ENCODE measurements at regions not wholly inside any gene's neighbourhood (a gene's known extent, or its start where the extent isn't known, plus 50 kb on each side); places are given as distances from the start of the nearest gene placed in this dataset.

- in situ Hi-C loops (cut with MboI; ENCODE audit: low sequenced_read_pairs, unreplicated experiment), result no loop called here
- TF ChIP-seq, protein P1, sequence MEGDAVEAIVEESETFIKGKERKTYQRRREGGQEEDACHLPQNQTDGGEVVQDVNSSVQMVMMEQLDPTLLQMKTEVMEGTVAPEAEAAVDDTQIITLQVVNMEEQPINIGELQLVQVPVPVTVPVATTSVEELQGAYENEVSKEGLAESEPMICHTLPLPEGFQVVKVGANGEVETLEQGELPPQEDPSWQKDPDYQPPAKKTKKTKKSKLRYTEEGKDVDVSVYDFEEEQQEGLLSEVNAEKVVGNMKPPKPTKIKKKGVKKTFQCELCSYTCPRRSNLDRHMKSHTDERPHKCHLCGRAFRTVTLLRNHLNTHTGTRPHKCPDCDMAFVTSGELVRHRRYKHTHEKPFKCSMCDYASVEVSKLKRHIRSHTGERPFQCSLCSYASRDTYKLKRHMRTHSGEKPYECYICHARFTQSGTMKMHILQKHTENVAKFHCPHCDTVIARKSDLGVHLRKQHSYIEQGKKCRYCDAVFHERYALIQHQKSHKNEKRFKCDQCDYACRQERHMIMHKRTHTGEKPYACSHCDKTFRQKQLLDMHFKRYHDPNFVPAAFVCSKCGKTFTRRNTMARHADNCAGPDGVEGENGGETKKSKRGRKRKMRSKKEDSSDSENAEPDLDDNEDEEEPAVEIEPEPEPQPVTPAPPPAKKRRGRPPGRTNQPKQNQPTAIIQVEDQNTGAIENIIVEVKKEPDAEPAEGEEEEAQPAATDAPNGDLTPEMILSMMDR (IDR thresholded peaks at IDR 0.05; ENCODE audit: borderline replicate concordance, control extremely low read depth, extremely low read depth, insufficient read depth, missing control alignments), result no peak
- DNase-seq (ENCODE audit: low spot score), result no peak
Observed at GRCh38 chr4:175539498-175539897, 272.6 kb downstream of the GPM6A start.

- TF ChIP-seq, protein P1 (IDR thresholded peaks at IDR 0.05; ENCODE audit: borderline replicate concordance, control extremely low read depth, extremely low read depth, insufficient read depth, missing control alignments), result no peak
- no peak for DNase-seq (ENCODE audit: low spot score)
- in situ Hi-C loops (cut with MboI; ENCODE audit: low sequenced_read_pairs, unreplicated experiment), result no loop called here
Observed at GRCh38 chr4:175540151-175540550, 271.9 kb downstream of the GPM6A start.

DNA sequence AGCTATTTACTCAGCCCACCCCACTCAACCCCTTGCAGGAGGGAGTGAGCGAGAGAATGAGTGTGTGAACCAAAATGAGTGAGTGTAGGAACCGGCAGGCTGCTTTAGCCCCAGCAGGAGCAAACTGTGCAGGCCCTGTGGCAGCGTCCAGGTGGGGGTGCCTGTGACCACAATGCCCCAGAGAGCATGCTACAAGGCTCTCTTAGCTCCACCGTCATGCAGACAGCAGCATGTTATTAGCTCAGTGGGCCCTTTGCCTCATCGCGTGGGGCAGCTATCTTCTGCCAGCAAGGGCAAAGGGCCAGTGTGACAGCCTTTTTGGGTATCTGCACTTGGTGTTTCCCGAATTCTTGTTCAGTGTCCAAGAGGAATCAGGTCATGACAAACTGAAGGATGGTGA lies 271.3 kb downstream of the GPM6A start:
- no peak for DNase-seq (ENCODE audit: low spot score)
- TF ChIP-seq, protein P1 (IDR thresholded peaks at IDR 0.05; ENCODE audit: borderline replicate concordance, control extremely low read depth, extremely low read depth, insufficient read depth, missing control alignments), result no peak
- in situ Hi-C loops (cut with MboI; ENCODE audit: low sequenced_read_pairs, unreplicated experiment), result no loop called here

- TF ChIP-seq, protein P1 (IDR thresholded peaks at IDR 0.05; ENCODE audit: borderline replicate concordance, control extremely low read depth, extremely low read depth, insufficient read depth, missing control alignments), result no peak
- in situ Hi-C loops (cut with MboI; ENCODE audit: low sequenced_read_pairs, unreplicated experiment), result no loop called here
- DNase-seq (ENCODE audit: low spot score), result no peak
Observed at GRCh38 chr4:175542786-175543185, 269.3 kb downstream of the GPM6A start.

DNA sequence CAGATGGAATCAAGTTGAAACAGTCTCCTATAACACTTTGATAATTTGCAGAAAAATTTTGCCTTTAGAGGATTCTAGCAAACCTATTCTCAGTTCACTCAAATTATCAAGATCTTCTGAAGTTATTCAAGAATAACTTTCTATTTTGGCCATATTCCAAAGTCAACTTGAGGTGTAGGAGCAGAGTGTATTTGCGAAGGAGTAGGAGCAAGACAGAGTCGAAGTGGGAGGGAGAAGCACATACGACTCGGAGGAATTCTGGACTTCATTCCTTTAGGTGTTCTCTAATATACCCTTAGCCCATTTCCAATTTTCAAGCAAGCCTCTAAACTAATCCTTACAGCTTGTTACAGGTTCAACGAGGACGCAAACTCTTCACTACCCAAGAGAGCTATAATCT lies 252.9 kb downstream of the GPM6A start:
- TF ChIP-seq, protein P1 (IDR thresholded peaks at IDR 0.05; ENCODE audit: borderline replicate concordance, control extremely low read depth, extremely low read depth, insufficient read depth, missing control alignments), result no peak
- DNase-seq (ENCODE audit: low spot score), result no peak
- in situ Hi-C loops (cut with MboI; ENCODE audit: low sequenced_read_pairs, unreplicated experiment), result no loop called here

GRCh38 chr4:175559526-175559925 lies 252.5 kb downstream of the GPM6A start:
- TF ChIP-seq, protein P1 (IDR thresholded peaks at IDR 0.05; ENCODE audit: borderline replicate concordance, control extremely low read depth, extremely low read depth, insufficient read depth, missing control alignments), result no peak
- no peak for DNase-seq (ENCODE audit: low spot score)
- in situ Hi-C loops (cut with MboI; ENCODE audit: low sequenced_read_pairs, unreplicated experiment), result no loop called here

DNA sequence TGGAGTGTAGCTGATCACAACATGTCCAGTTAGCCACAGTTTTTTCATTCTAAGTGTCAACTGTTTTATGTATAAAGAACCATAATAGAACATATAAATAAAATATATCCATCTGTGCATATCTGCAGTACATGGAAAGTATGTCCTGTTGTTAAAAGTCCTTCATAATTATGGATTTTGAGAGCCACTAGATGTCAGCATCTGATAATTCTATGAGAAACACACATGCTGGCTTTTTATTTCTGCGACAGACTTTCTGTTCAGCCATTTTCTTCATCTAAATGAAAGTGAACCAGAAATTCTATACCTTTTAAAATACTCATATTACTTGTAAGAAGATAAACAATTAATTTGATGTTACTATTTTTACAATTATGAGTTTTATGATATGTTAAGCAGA lies 251.5 kb downstream of the GPM6A start:
- in situ Hi-C loops (cut with MboI; ENCODE audit: low sequenced_read_pairs, unreplicated experiment), result no loop called here
- TF ChIP-seq, protein P1 (IDR thresholded peaks at IDR 0.05; ENCODE audit: borderline replicate concordance, control extremely low read depth, extremely low read depth, insufficient read depth, missing control alignments), result peak; percentile 22
- DNase-seq (ENCODE audit: low spot score), result peak; percentile 13
